ENCODE measurements at regions not wholly inside any gene's neighbourhood (a gene's known extent, or its start where the extent isn't known, plus 50 kb on each side); places are given as distances from the start of the nearest gene placed in this dataset.

GRCh38 chr11:105524286-105524685 is 85.6 kb upstream of the GRIA4 start:
- no peak for TF ChIP-seq CTCF (conservative IDR thresholded peaks at IDR 0.05; ENCODE audit: low read depth, low read length)
- no peak for TF ChIP-seq EZH2 (IDR thresholded peaks at IDR 0.05; ENCODE audit: low read length, unreplicated experiment)
- TF ChIP-seq EZH2phosphoT487 (IDR thresholded peaks at IDR 0.05; ENCODE audit: borderline replicate concordance, low read length) = no peak

Measured in PC-3 (cell line).